Renal pelvis (tissue), 1 donor: ENCODE measurements at regions not wholly inside any gene's neighbourhood (a gene's known extent, or its start where the extent isn't known, plus 50 kb on each side); places are given as distances from the start of the nearest gene placed in this dataset.
"Not testable (repeated sequence)": the region's sequence is repeated elsewhere in the genome, so short reads cannot be mapped to it uniquely, and the experiment has no call there.

Source experiments
- DNase-seq: peaks from one replicate; pipeline ENCODE4 v3.0.0-alpha.2; 2013

GRCh38 chr2:77834360-77835002, 312.3 kb upstream of the LRRTM4 start:
- DNase-seq = no peak

- DNase-seq = no peak
These were observed 316.3 kb upstream of the LRRTM4 start for GRCh38 chr2:77838441-77838840.

- peak; percentile 5 for DNase-seq
These were observed 316.9 kb upstream of the LRRTM4 start for GRCh38 chr2:77839102-77839501.

GRCh38 chr2:77862120-77862519, 339.9 kb upstream of the LRRTM4 start:
- DNase-seq = no peak

- no peak for DNase-seq
These were observed 342.2 kb upstream of the LRRTM4 start for GRCh38 chr2:77864426-77864825.

GRCh38 chr2:77866661-77867060, 344.5 kb upstream of the LRRTM4 start:
- DNase-seq = no peak

- no peak for DNase-seq
These were observed 345.0 kb upstream of the LRRTM4 start for GRCh38 chr2:77867146-77867545.

GRCh38 chr2:77873506-77873905, 351.3 kb upstream of the LRRTM4 start:
- DNase-seq = no peak

- not testable (repeated sequence) for DNase-seq
These were observed 378.0 kb upstream of the LRRTM4 start for GRCh38 chr2:77900211-77900610.

GRCh38 chr2:77910136-77910535, 388.0 kb upstream of the LRRTM4 start:
- no peak for DNase-seq

- DNase-seq = no peak
These were observed 398.7 kb upstream of the LRRTM4 start for GRCh38 chr2:77920838-77921366.

GRCh38 chr2:77922567-77922966, 400.4 kb upstream of the LRRTM4 start:
- DNase-seq = no peak

- DNase-seq = no peak
These were observed 415.2 kb upstream of the LRRTM4 start for GRCh38 chr2:77937366-77937765.

GRCh38 chr2:77938462-77938861, 416.3 kb upstream of the LRRTM4 start:
- DNase-seq = no peak

GRCh38 chr2:77939370-77939769, 417.2 kb upstream of the LRRTM4 start:
- DNase-seq = no peak

GRCh38 chr2:77939801-77940200, 417.6 kb upstream of the LRRTM4 start:
- no peak for DNase-seq

GRCh38 chr2:77954931-77955330, 432.8 kb upstream of the LRRTM4 start:
- DNase-seq = no peak

GRCh38 chr2:77962943-77963342, 440.8 kb upstream of the LRRTM4 start:
- DNase-seq = no peak

GRCh38 chr2:77977471-77978063, 455.4 kb upstream of the LRRTM4 start:
- DNase-seq = no peak

- DNase-seq = no peak
These were observed 473.0 kb upstream of the LRRTM4 start for GRCh38 chr2:77995161-77995560.

GRCh38 chr2:77999376-77999775, 477.2 kb upstream of the LRRTM4 start:
- no peak for DNase-seq

GRCh38 chr2:78009289-78009688, 487.1 kb upstream of the LRRTM4 start:
- no peak for DNase-seq

- no peak for DNase-seq
These were observed 489.1 kb upstream of the LRRTM4 start for GRCh38 chr2:78011251-78011650.

- no peak for DNase-seq
These were observed 498.3 kb upstream of the LRRTM4 start for GRCh38 chr2:78020491-78020890.
